H1 (cell line): ENCODE measurements at regions not wholly inside any gene's neighbourhood (a gene's known extent, or its start where the extent isn't known, plus 50 kb on each side); places are given as distances from the start of the nearest gene placed in this dataset.

Experiments
- CTCF ChIA-PET: fragments of 300-600 bp; sonication (Branson Sonifier 250); formaldehyde crosslinking; loops from one replicate; lab custom pipeline; 2021; ENCODE audit not compliant: partially characterized antibody; lab: Charles Lee
- POLR2A ChIA-PET: fragments of 300-600 bp; sonication (Branson Sonifier 250); formaldehyde crosslinking; loops from one replicate; lab custom pipeline; 2021; ENCODE audit warnings: inconsistent platforms; ENCODE audit not compliant: partially characterized antibody; lab: Charles Lee
- DNase-seq, 2 experiments: peaks; one replicate each; pipeline versions ENCODE4 v3.0.0 to v3.0.0-alpha.2; 2010 to 2022; ENCODE audit warnings: low spot score in 2 of 2, low read depth in 1 of 2, mixed read lengths in 1 of 2
- FAIRE-seq: peaks from 2 replicates; lab custom pipeline; 2011; peaks lifted over from hg19 to GRCh38; lab: Jason Lieb, UNC
- H2AFZ ChIP-seq: 2 replicates; pipeline ENCODE4 v1.8.1; 2012; ENCODE audit warnings: low read length, inconsistent platforms
- H2AK5ac ChIP-seq: 2 replicates; pipeline ENCODE4 v1.6.1; 2013; ENCODE audit warnings: low read depth, low read length
- H2BK120ac ChIP-seq: replicated peaks from 2 replicates; pipeline ENCODE3; 2013; ENCODE audit warnings: low read depth, low read length, inconsistent platforms
- H2BK12ac ChIP-seq: 2 replicates; pipeline ENCODE4 v1.6.1; 2013; ENCODE audit warnings: low read depth, low read length
- H2BK15ac ChIP-seq: 2 replicates; pipeline ENCODE4 v1.6.1; 2013; ENCODE audit warnings: low read length
- H2BK20ac ChIP-seq: 2 replicates; pipeline ENCODE4 v1.6.1; 2013; ENCODE audit warnings: low read length
- H2BK5ac ChIP-seq: 2 replicates; pipeline ENCODE4 v1.6.1; 2013; ENCODE audit warnings: low read depth, low read length
- H3K14ac ChIP-seq: 2 replicates; pipeline ENCODE4 v1.6.1; 2013; ENCODE audit warnings: inconsistent platforms; ENCODE audit not compliant: insufficient read length
- H3K18ac ChIP-seq: 2 replicates; pipeline ENCODE4 v1.6.1; 2013; ENCODE audit warnings: low read length; ENCODE audit errors: extremely low read depth
- H3K23ac ChIP-seq: 2 replicates; pipeline ENCODE4 v1.6.1; 2013; ENCODE audit warnings: inconsistent platforms; ENCODE audit not compliant: insufficient read length
- H3K23me2 ChIP-seq: 2 replicates; pipeline ENCODE4 v1.6.1; 2013; ENCODE audit warnings: low read depth, low read length
- H3K27ac ChIP-seq: 2 replicates; pipeline ENCODE4 v1.6.1; 2011; ENCODE audit warnings: low read depth, low read length, inconsistent platforms
- H3K27me3 ChIP-seq, 4 experiments: replicated peaks in 1 of 4; 1 replicate in 1 of 4; 2 replicates in 3 of 4; pipeline versions ENCODE4 v1.6.1 to v1.8.1; 2011 to 2013; ENCODE audit warnings: low read length in 3 of 4, mild to moderate bottlenecking in 3 of 4, inconsistent platforms in 2 of 4, mixed read lengths in 2 of 4, moderate library complexity in 1 of 4; ENCODE audit not compliant: control insufficient read depth in 3 of 4, insufficient read depth in 3 of 4; ENCODE audit errors: extremely low read depth in 1 of 4
- H3K36me3 ChIP-seq, 4 experiments: 2 replicates each; pipeline versions ENCODE4 v1.6.1 to v1.8.1; 2011 to 2013; ENCODE audit warnings: mild to moderate bottlenecking in 4 of 4, low read length in 3 of 4, moderate library complexity in 2 of 4, control low read depth in 1 of 4, inconsistent platforms in 1 of 4; ENCODE audit not compliant: insufficient read depth in 4 of 4, control insufficient read depth in 2 of 4
- H3K4ac ChIP-seq: replicated peaks from 2 replicates; pipeline ENCODE3; 2013; ENCODE audit warnings: low read length, low read depth, mixed read lengths, inconsistent platforms; ENCODE audit not compliant: insufficient read length
- H3K4me1 ChIP-seq, 4 experiments: replicated peaks in 1 of 4; 1 replicate in 1 of 4; 2 replicates in 3 of 4; pipeline versions ENCODE4 v1.6.1 to v1.8.1; 2011 to 2013; ENCODE audit warnings: low read length in 3 of 4, inconsistent platforms in 2 of 4, mixed read lengths in 1 of 4; ENCODE audit not compliant: insufficient read depth in 4 of 4, control insufficient read depth in 3 of 4
- H3K4me2 ChIP-seq, 2 experiments: 2 replicates each; pipeline versions ENCODE4 v1.6.1 to v1.8.1; 2011 to 2013; ENCODE audit warnings: low read depth in 2 of 2, low read length in 2 of 2, control low read depth in 1 of 2, inconsistent platforms in 1 of 2, mild to moderate bottlenecking in 1 of 2; ENCODE audit not compliant: insufficient read depth in 1 of 2
- H3K4me3 ChIP-seq, 4 experiments: fragments of 200-600, 300-600 bp in 1 of 4; sonication (generic), shearing (Covaris generic), sonication (Bioruptor Twin) in 1 of 4; 2 replicates each; pipeline versions ENCODE4 v1.5.1 to v1.8.1; 2011 to 2016; ENCODE audit warnings: low read length in 4 of 4, low read depth in 3 of 4, control low read depth in 2 of 4, inconsistent platforms in 2 of 4, mild to moderate bottlenecking in 2 of 4, mixed read lengths in 1 of 4, moderate library complexity in 1 of 4; ENCODE audit not compliant: insufficient read depth in 2 of 4; ENCODE audit errors: extremely low read depth in 1 of 4
- H3K56ac ChIP-seq: replicated peaks from 2 replicates; pipeline ENCODE3; 2013; ENCODE audit warnings: low read depth, mild to moderate bottlenecking, mixed read lengths, low read length, inconsistent platforms; ENCODE audit not compliant: insufficient read length
- H3K79me1 ChIP-seq: 2 replicates; pipeline ENCODE4 v1.6.1; 2013; ENCODE audit warnings: low read depth, low read length, control low read depth
- H3K79me2 ChIP-seq, 2 experiments: 2 replicates each; pipeline versions ENCODE4 v1.6.1 to v1.8.1; 2012 to 2013; ENCODE audit warnings: low read length in 2 of 2, mild to moderate bottlenecking in 2 of 2, inconsistent platforms in 1 of 2; ENCODE audit not compliant: insufficient read depth in 2 of 2, control insufficient read depth in 1 of 2
- H3K9ac ChIP-seq, 4 experiments: replicated peaks in 1 of 4; 1 replicate in 1 of 4; 2 replicates in 3 of 4; pipeline versions ENCODE4 v1.6.1 to v1.8.1; 2011 to 2013; ENCODE audit warnings: low read depth in 3 of 4, low read length in 3 of 4, control low read depth in 2 of 4, mild to moderate bottlenecking in 2 of 4, moderate library complexity in 2 of 4, inconsistent platforms in 1 of 4; ENCODE audit errors: extremely low read depth in 1 of 4
- H3K9me3 ChIP-seq, 2 experiments: 2 replicates each; pipeline versions ENCODE4 v1.6.1 to v1.8.1; 2012 to 2013; ENCODE audit warnings: mild to moderate bottlenecking in 2 of 2, moderate library complexity in 2 of 2, control low read depth in 1 of 2, inconsistent platforms in 1 of 2, low read depth in 1 of 2, low read length in 1 of 2, mixed read lengths in 1 of 2; ENCODE audit not compliant: insufficient read depth in 2 of 2
- H4K20me1 ChIP-seq, 2 experiments: replicated peaks in 1 of 2; 2 replicates each; pipeline versions ENCODE3 to v1.8.1; 2011 to 2013; ENCODE audit warnings: inconsistent platforms in 2 of 2, low read length in 2 of 2, mild to moderate bottlenecking in 1 of 2; ENCODE audit not compliant: insufficient read depth in 2 of 2, control insufficient read depth in 1 of 2
- H4K5ac ChIP-seq: 2 replicates; pipeline ENCODE4 v1.6.1; 2013; ENCODE audit warnings: low read length, low read depth, mixed read lengths, inconsistent platforms; ENCODE audit not compliant: insufficient read length
- H4K8ac ChIP-seq: 2 replicates; pipeline ENCODE4 v1.8.0; 2013; ENCODE audit warnings: mild to moderate bottlenecking, moderate library complexity, low read length, inconsistent platforms; ENCODE audit not compliant: insufficient read depth; ENCODE audit errors: extremely low read depth
- H4K91ac ChIP-seq: replicated peaks from 2 replicates; pipeline ENCODE3; 2013; ENCODE audit warnings: low read length, mixed read lengths, inconsistent platforms; ENCODE audit not compliant: insufficient read length
- ASH2L ChIP-seq: fragments of 200-600, 300-600 bp; sonication (generic); IDR thresholded peaks from one replicate; pipeline ENCODE4 v1.7.1; 2017; ENCODE audit warnings: low read length
- CEBPB ChIP-seq: IDR thresholded peaks from 2 replicates; pipeline ENCODE4 v1.6.1; 2012; ENCODE audit warnings: low read depth, low read length
- EZH2 ChIP-seq: fragments of 200-600 bp; sonication (generic); IDR thresholded peaks from 2 replicates; pipeline ENCODE4 v1.7.1; 2012; ENCODE audit warnings: low read depth, mild to moderate bottlenecking, moderate library complexity, low read length, inconsistent platforms; ENCODE audit not compliant: severe bottlenecking
- JUN ChIP-seq: IDR thresholded peaks from 2 replicates; pipeline ENCODE4 v1.6.1; 2011; ENCODE audit warnings: low read depth, mild to moderate bottlenecking, improper control_type of control experiment, low read length
- JUND ChIP-seq: IDR thresholded peaks from 2 replicates; pipeline ENCODE4 v1.6.1; 2011; ENCODE audit warnings: mild to moderate bottlenecking, improper control_type of control experiment, low read length
- KDM1A ChIP-seq: fragments of 200-600, 300-600 bp; sonication (generic); IDR thresholded peaks from 2 replicates; pipeline ENCODE4 v1.7.1; 2016; ENCODE audit warnings: mild to moderate bottlenecking, low read length, borderline replicate concordance
- NANOG ChIP-seq: IDR thresholded peaks from 2 replicates; pipeline ENCODE4 v1.6.1; 2011; ENCODE audit warnings: low read length, low read depth, mild to moderate bottlenecking, inconsistent platforms; ENCODE audit not compliant: insufficient read depth, poor library complexity, severe bottlenecking
- PHF8 ChIP-seq: fragments of 200-600 bp; sonication (generic); conservative IDR thresholded peaks from 2 replicates; pipeline ENCODE4 v1.7.1; 2012; ENCODE audit warnings: low read depth, mild to moderate bottlenecking, inconsistent platforms, low read length, moderate library complexity
- POLR2AphosphoS5 ChIP-seq: IDR thresholded peaks from 2 replicates; pipeline ENCODE4 v1.6.1; 2011; ENCODE audit warnings: low read depth, low read length
- RNF2 ChIP-seq: fragments of 200-900, 300-1000 bp; sonication (generic); IDR thresholded peaks from 2 replicates; pipeline ENCODE4 v1.7.1; 2016; ENCODE audit warnings: borderline replicate concordance, low read depth, mild to moderate bottlenecking, antibody characterized with exemption, low read length; ENCODE audit not compliant: poor library complexity, severe bottlenecking; ENCODE audit errors: missing control alignments
- SP1 ChIP-seq: IDR thresholded peaks from 2 replicates; pipeline ENCODE4 v1.6.1; 2011; ENCODE audit warnings: low read depth, low read length
- SP2 ChIP-seq: IDR thresholded peaks from 2 replicates; pipeline ENCODE4 v1.6.1; 2012; ENCODE audit warnings: mild to moderate bottlenecking, low read length, inconsistent platforms
- TAF7 ChIP-seq: optimal IDR thresholded peaks from 2 replicates; pipeline ENCODE3; 2011; ENCODE audit warnings: low read depth, mild to moderate bottlenecking, inconsistent platforms, low read length, moderate library complexity, borderline replicate concordance
- WGBS, 2 experiments: shearing (Covaris generic) in 1 of 2; methylation state at CpG; one replicate each; pipeline versions ENCODE4 v1.1.6 to v1.1.7; 2013 to 2015; ENCODE audit warnings: low lambda C conversion rate in 2 of 2, mixed read lengths in 2 of 2, inconsistent platforms in 1 of 2, low coverage in 1 of 2, missing lambda C conversion rate in 1 of 2; ENCODE audit not compliant: insufficient replicate concordance in 2 of 2, insufficient coverage in 1 of 2, insufficient read length in 1 of 2; ENCODE audit errors: extremely low coverage in 1 of 2, missing lambda C conversion rate in 1 of 2; 5-methylcytosine and 5-hydroxymethylcytosine counted together
- TF ChIP-seq, protein P1 (sequence below): IDR thresholded peaks from 2 replicates; pipeline ENCODE4 v1.6.1; 2012; ENCODE audit warnings: inconsistent platforms

DNA sequence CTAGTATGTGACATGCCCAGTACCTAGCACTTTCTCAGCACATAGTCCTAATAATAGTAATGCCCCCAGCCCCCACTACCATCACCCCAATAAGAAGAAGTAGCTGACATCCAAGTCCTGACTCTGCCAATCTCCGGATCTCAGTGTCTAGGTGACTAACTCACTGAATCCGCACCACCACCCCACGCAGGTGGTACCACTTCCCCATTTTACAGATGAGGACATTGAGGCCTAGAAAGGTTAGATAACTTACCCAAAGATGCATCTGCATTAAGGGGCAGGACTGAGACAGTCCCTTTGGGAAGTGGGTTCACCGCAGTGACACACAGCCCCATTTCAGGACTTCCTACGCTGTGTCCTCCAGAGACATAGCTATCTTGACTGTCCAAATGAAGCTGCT lies 241.2 kb downstream of the TFAP2C start:
- Histone ChIP-seq H2BK120ac (no peak overlapping the region), H3K18ac (no peak overlapping the region), H3K9me3 (no peaks in the 10 kb centered on the region), H2BK5ac (no peak overlapping the region), H3K23ac (no peak overlapping the region), H3K4ac (no peak overlapping the region), H3K79me1 (no peaks in the 10 kb centered on the region), H3K27me3 (no peaks in the 10 kb centered on the region; a peak in 3 of 7 replicates), H3K4me1 (peaks cover 0 to 8% (median 0%) of the 10 kb centered on the region in 4 experiments; a peak in 1 of 7 replicates), H4K20me1 (no peaks in the 10 kb centered on the region), H3K14ac (no peak overlapping the region), H3K23me2 (no peaks in the 10 kb centered on the region), H2BK15ac (no peak overlapping the region; the same call in 1 of the 2 replicates), H3K56ac (no peak overlapping the region), H3K36me3 (no peaks in the 10 kb centered on the region), H2BK20ac (no peak overlapping the region), H4K8ac (no peak overlapping the region), H3K4me3 (no peak overlapping the region), H3K79me2 (no peaks in the 10 kb centered on the region), H3K27ac (no peak overlapping the region), H4K91ac (no peak overlapping the region), H2AFZ (no peak overlapping the region), H2BK12ac (no peak overlapping the region), H4K5ac (no peak overlapping the region), H2AK5ac (no peak overlapping the region), H3K4me2 (no peak overlapping the region), H3K9ac (no peak overlapping the region; a peak in 1 of 7 replicates)
- WGBS, 2 experiments, result 92% methylated on average over 5 of the region's 5 CpGs; no CpG with 5 or more reads in 1 of the 2 experiments
- ChIA-PET CTCF (interaction anchor here (1.0 to 1.8 kb wide), 2 partner anchors 8 to 24 kb away, joined by 4 to 5 read pairs; no protein-coding TSS in a partner anchor), POLR2A (no interaction called here)
- DNase-seq, result no peak
- TF ChIP-seq JUN (no peak), SP1 (no peak), JUND (no peak), NANOG (no peak), SP2 (no peak), PHF8 (no peak), POLR2AphosphoS5 (no peak), EZH2 (no peak), TAF7 (no peak), ASH2L (no peak), CEBPB (no peak), RNF2 (no peak), KDM1A (no peak)
- TF ChIP-seq, protein P1, sequence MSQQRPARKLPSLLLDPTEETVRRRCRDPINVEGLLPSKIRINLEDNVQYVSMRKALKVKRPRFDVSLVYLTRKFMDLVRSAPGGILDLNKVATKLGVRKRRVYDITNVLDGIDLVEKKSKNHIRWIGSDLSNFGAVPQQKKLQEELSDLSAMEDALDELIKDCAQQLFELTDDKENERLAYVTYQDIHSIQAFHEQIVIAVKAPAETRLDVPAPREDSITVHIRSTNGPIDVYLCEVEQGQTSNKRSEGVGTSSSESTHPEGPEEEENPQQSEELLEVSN, result no peak
- no peak for FAIRE-seq
